H1 (cell line): ENCODE measurements at regions not wholly inside any gene's neighbourhood (a gene's known extent, or its start where the extent isn't known, plus 50 kb on each side); places are given as distances from the start of the nearest gene placed in this dataset.

ENCODE experiments used
- CTCF ChIA-PET: fragments of 300-600 bp; sonication (Branson Sonifier 250); formaldehyde crosslinking; loops from one replicate; lab custom pipeline; 2021; ENCODE audit not compliant: partially characterized antibody; lab: Charles Lee
- POLR2A ChIA-PET: fragments of 300-600 bp; sonication (Branson Sonifier 250); formaldehyde crosslinking; loops from one replicate; lab custom pipeline; 2021; ENCODE audit warnings: inconsistent platforms; ENCODE audit not compliant: partially characterized antibody; lab: Charles Lee
- DNase-seq, 2 experiments: peaks; one replicate each; pipeline versions ENCODE4 v3.0.0 to v3.0.0-alpha.2; 2010 to 2022; ENCODE audit warnings: low spot score in 2 of 2, low read depth in 1 of 2, mixed read lengths in 1 of 2
- FAIRE-seq: peaks from 2 replicates; lab custom pipeline; 2011; peaks lifted over from hg19 to GRCh38; lab: Jason Lieb, UNC
- H2AFZ ChIP-seq: 2 replicates; pipeline ENCODE4 v1.8.1; 2012; ENCODE audit warnings: low read length, inconsistent platforms
- H2AK5ac ChIP-seq: 2 replicates; pipeline ENCODE4 v1.6.1; 2013; ENCODE audit warnings: low read depth, low read length
- H2BK120ac ChIP-seq: replicated peaks from 2 replicates; pipeline ENCODE3; 2013; ENCODE audit warnings: low read depth, low read length, inconsistent platforms
- H2BK12ac ChIP-seq: 2 replicates; pipeline ENCODE4 v1.6.1; 2013; ENCODE audit warnings: low read depth, low read length
- H2BK15ac ChIP-seq: 2 replicates; pipeline ENCODE4 v1.6.1; 2013; ENCODE audit warnings: low read length
- H2BK20ac ChIP-seq: 2 replicates; pipeline ENCODE4 v1.6.1; 2013; ENCODE audit warnings: low read length
- H2BK5ac ChIP-seq: 2 replicates; pipeline ENCODE4 v1.6.1; 2013; ENCODE audit warnings: low read depth, low read length
- H3K14ac ChIP-seq: 2 replicates; pipeline ENCODE4 v1.6.1; 2013; ENCODE audit warnings: inconsistent platforms; ENCODE audit not compliant: insufficient read length
- H3K18ac ChIP-seq: 2 replicates; pipeline ENCODE4 v1.6.1; 2013; ENCODE audit warnings: low read length; ENCODE audit errors: extremely low read depth
- H3K23ac ChIP-seq: 2 replicates; pipeline ENCODE4 v1.6.1; 2013; ENCODE audit warnings: inconsistent platforms; ENCODE audit not compliant: insufficient read length
- H3K23me2 ChIP-seq: 2 replicates; pipeline ENCODE4 v1.6.1; 2013; ENCODE audit warnings: low read depth, low read length
- H3K27ac ChIP-seq: 2 replicates; pipeline ENCODE4 v1.6.1; 2011; ENCODE audit warnings: low read depth, low read length, inconsistent platforms
- H3K27me3 ChIP-seq, 4 experiments: replicated peaks in 1 of 4; 1 replicate in 1 of 4; 2 replicates in 3 of 4; pipeline versions ENCODE4 v1.6.1 to v1.8.1; 2011 to 2013; ENCODE audit warnings: low read length in 3 of 4, mild to moderate bottlenecking in 3 of 4, inconsistent platforms in 2 of 4, mixed read lengths in 2 of 4, moderate library complexity in 1 of 4; ENCODE audit not compliant: control insufficient read depth in 3 of 4, insufficient read depth in 3 of 4; ENCODE audit errors: extremely low read depth in 1 of 4
- H3K36me3 ChIP-seq, 4 experiments: 2 replicates each; pipeline versions ENCODE4 v1.6.1 to v1.8.1; 2011 to 2013; ENCODE audit warnings: mild to moderate bottlenecking in 4 of 4, low read length in 3 of 4, moderate library complexity in 2 of 4, control low read depth in 1 of 4, inconsistent platforms in 1 of 4; ENCODE audit not compliant: insufficient read depth in 4 of 4, control insufficient read depth in 2 of 4
- H3K4ac ChIP-seq: replicated peaks from 2 replicates; pipeline ENCODE3; 2013; ENCODE audit warnings: low read length, low read depth, mixed read lengths, inconsistent platforms; ENCODE audit not compliant: insufficient read length
- H3K4me1 ChIP-seq, 4 experiments: replicated peaks in 1 of 4; 1 replicate in 1 of 4; 2 replicates in 3 of 4; pipeline versions ENCODE4 v1.6.1 to v1.8.1; 2011 to 2013; ENCODE audit warnings: low read length in 3 of 4, inconsistent platforms in 2 of 4, mixed read lengths in 1 of 4; ENCODE audit not compliant: insufficient read depth in 4 of 4, control insufficient read depth in 3 of 4
- H3K4me2 ChIP-seq, 2 experiments: 2 replicates each; pipeline versions ENCODE4 v1.6.1 to v1.8.1; 2011 to 2013; ENCODE audit warnings: low read depth in 2 of 2, low read length in 2 of 2, control low read depth in 1 of 2, inconsistent platforms in 1 of 2, mild to moderate bottlenecking in 1 of 2; ENCODE audit not compliant: insufficient read depth in 1 of 2
- H3K4me3 ChIP-seq, 4 experiments: fragments of 200-600, 300-600 bp in 1 of 4; sonication (generic), shearing (Covaris generic), sonication (Bioruptor Twin) in 1 of 4; 2 replicates each; pipeline versions ENCODE4 v1.5.1 to v1.8.1; 2011 to 2016; ENCODE audit warnings: low read length in 4 of 4, low read depth in 3 of 4, control low read depth in 2 of 4, inconsistent platforms in 2 of 4, mild to moderate bottlenecking in 2 of 4, mixed read lengths in 1 of 4, moderate library complexity in 1 of 4; ENCODE audit not compliant: insufficient read depth in 2 of 4; ENCODE audit errors: extremely low read depth in 1 of 4
- H3K56ac ChIP-seq: replicated peaks from 2 replicates; pipeline ENCODE3; 2013; ENCODE audit warnings: low read depth, mild to moderate bottlenecking, mixed read lengths, low read length, inconsistent platforms; ENCODE audit not compliant: insufficient read length
- H3K79me1 ChIP-seq: 2 replicates; pipeline ENCODE4 v1.6.1; 2013; ENCODE audit warnings: low read depth, low read length, control low read depth
- H3K79me2 ChIP-seq, 2 experiments: 2 replicates each; pipeline versions ENCODE4 v1.6.1 to v1.8.1; 2012 to 2013; ENCODE audit warnings: low read length in 2 of 2, mild to moderate bottlenecking in 2 of 2, inconsistent platforms in 1 of 2; ENCODE audit not compliant: insufficient read depth in 2 of 2, control insufficient read depth in 1 of 2
- H3K9ac ChIP-seq, 4 experiments: replicated peaks in 1 of 4; 1 replicate in 1 of 4; 2 replicates in 3 of 4; pipeline versions ENCODE4 v1.6.1 to v1.8.1; 2011 to 2013; ENCODE audit warnings: low read depth in 3 of 4, low read length in 3 of 4, control low read depth in 2 of 4, mild to moderate bottlenecking in 2 of 4, moderate library complexity in 2 of 4, inconsistent platforms in 1 of 4; ENCODE audit errors: extremely low read depth in 1 of 4
- H3K9me3 ChIP-seq, 2 experiments: 2 replicates each; pipeline versions ENCODE4 v1.6.1 to v1.8.1; 2012 to 2013; ENCODE audit warnings: mild to moderate bottlenecking in 2 of 2, moderate library complexity in 2 of 2, control low read depth in 1 of 2, inconsistent platforms in 1 of 2, low read depth in 1 of 2, low read length in 1 of 2, mixed read lengths in 1 of 2; ENCODE audit not compliant: insufficient read depth in 2 of 2
- H4K20me1 ChIP-seq, 2 experiments: replicated peaks in 1 of 2; 2 replicates each; pipeline versions ENCODE3 to v1.8.1; 2011 to 2013; ENCODE audit warnings: inconsistent platforms in 2 of 2, low read length in 2 of 2, mild to moderate bottlenecking in 1 of 2; ENCODE audit not compliant: insufficient read depth in 2 of 2, control insufficient read depth in 1 of 2
- H4K5ac ChIP-seq: 2 replicates; pipeline ENCODE4 v1.6.1; 2013; ENCODE audit warnings: low read length, low read depth, mixed read lengths, inconsistent platforms; ENCODE audit not compliant: insufficient read length
- H4K8ac ChIP-seq: 2 replicates; pipeline ENCODE4 v1.8.0; 2013; ENCODE audit warnings: mild to moderate bottlenecking, moderate library complexity, low read length, inconsistent platforms; ENCODE audit not compliant: insufficient read depth; ENCODE audit errors: extremely low read depth
- H4K91ac ChIP-seq: replicated peaks from 2 replicates; pipeline ENCODE3; 2013; ENCODE audit warnings: low read length, mixed read lengths, inconsistent platforms; ENCODE audit not compliant: insufficient read length
- CBX5 ChIP-seq: fragments of 300-800, 300-1000 bp; sonication (generic); IDR thresholded peaks from 2 replicates; pipeline ENCODE4 v1.7.1; 2016; ENCODE audit warnings: antibody characterized with exemption, low read length, low read depth
- KDM1A ChIP-seq: fragments of 200-600, 300-600 bp; sonication (generic); IDR thresholded peaks from 2 replicates; pipeline ENCODE4 v1.7.1; 2016; ENCODE audit warnings: mild to moderate bottlenecking, low read length, borderline replicate concordance
- MAX ChIP-seq: IDR thresholded peaks from 2 replicates; pipeline ENCODE4 v1.6.1; 2012; ENCODE audit warnings: inconsistent platforms
- POU5F1 ChIP-seq: IDR thresholded peaks from 2 replicates; pipeline ENCODE4 v1.6.1; 2011; ENCODE audit warnings: low read depth, mild to moderate bottlenecking, low read length, moderate library complexity

- H3K9me3 ChIP-seq, result no peaks in the 10 kb centered on the region
Measured at GRCh38 chr3:166303681-166304080, 466.5 kb upstream of the BCHE start.

More at GRCh38 chr3:166303681-166304080, 466.5 kb upstream of the BCHE start:
- no peak overlapping the region for H2AFZ ChIP-seq
- no peak overlapping the region for H3K9ac ChIP-seq
- ChIA-PET POLR2A (no interaction called here), CTCF (interaction anchor here (1.0 to 2.0 kb wide), 2 partner anchors 10 to 12 kb away, joined by 3 to 11 read pairs; no protein-coding TSS in a partner anchor)
- no peak overlapping the region for H4K8ac ChIP-seq
- no peak overlapping the region for H2BK5ac ChIP-seq
- H2BK20ac ChIP-seq, result no peak overlapping the region
- H3K4me1 ChIP-seq, result peaks cover 0 to 3% (median 0%) of the 10 kb centered on the region in 4 experiments; a peak in 1 of 7 replicates
- no peak overlapping the region for H3K14ac ChIP-seq
- H4K5ac ChIP-seq, result no peak overlapping the region
- no peak overlapping the region for H4K91ac ChIP-seq
- no peak for DNase-seq
- no peak overlapping the region for H3K4ac ChIP-seq
- no peaks in the 10 kb centered on the region for H3K79me1 ChIP-seq
- no peaks in the 10 kb centered on the region for H3K36me3 ChIP-seq
- H3K27ac ChIP-seq, result no peak overlapping the region
- no peaks in the 10 kb centered on the region for H4K20me1 ChIP-seq
- no peak overlapping the region for H2BK15ac ChIP-seq
- no peak overlapping the region for H3K18ac ChIP-seq
- H3K23ac ChIP-seq, result no peak overlapping the region
- no peak overlapping the region for H2BK120ac ChIP-seq
- TF ChIP-seq POU5F1, result no peak
- no peak for TF ChIP-seq KDM1A
- TF ChIP-seq CBX5, result no peak
- TF ChIP-seq MAX, result no peak
- TF ChIP-seq, all 59 proteins: peak for 0
- Histone ChIP-seq H3K4me3 (no peak overlapping the region), H3K4me2 (no peak overlapping the region), H3K79me2 (no peaks in the 10 kb centered on the region), H3K27me3 (no peaks in the 10 kb centered on the region), H2AK5ac (no peak overlapping the region), H3K56ac (no peak overlapping the region), H3K23me2 (no peaks in the 10 kb centered on the region), H2BK12ac (no peak overlapping the region)
- no peak for FAIRE-seq
